ENCODE measurements at regions not wholly inside any gene's neighbourhood (a gene's known extent, or its start where the extent isn't known, plus 50 kb on each side); places are given as distances from the start of the nearest gene placed in this dataset.

GRCh38 chr4:132918096-132918495, 231.0 kb upstream of the PCDH10 start:
- H3K4me3 Mint-ChIP-seq, result no peak overlapping the region
- no peaks in the 10 kb centered on the region for H3K27me3 Mint-ChIP-seq
- DNase-seq (no peak), ATAC-seq (no peak)
- no peaks in the 10 kb centered on the region for H3K9me3 Mint-ChIP-seq
- no peaks in the 10 kb centered on the region for H3K4me1 Mint-ChIP-seq
- no peak overlapping the region for H3K27ac Mint-ChIP-seq

DNA sequence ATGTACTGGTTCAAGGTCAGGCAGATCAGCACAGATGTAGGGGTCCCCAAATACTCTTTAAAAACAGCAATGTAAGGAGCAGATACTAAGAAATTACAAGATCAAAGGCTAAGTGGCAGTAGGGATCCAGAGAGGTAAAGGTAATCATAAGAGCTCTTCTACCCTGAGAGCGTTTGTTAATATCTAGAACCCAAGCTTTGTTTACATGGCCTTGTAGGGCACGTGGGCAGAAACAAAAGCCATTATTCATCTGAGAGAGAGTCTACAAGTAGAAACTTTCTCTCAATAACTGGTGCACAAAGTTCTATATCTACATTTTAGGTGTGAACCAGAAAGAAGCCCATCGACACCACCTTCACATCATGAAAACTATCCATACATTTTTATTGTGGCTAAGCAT, 225.6 kb upstream of the PCDH10 start:
- no peaks in the 10 kb centered on the region for H3K27me3 Mint-ChIP-seq
- no peaks in the 10 kb centered on the region for H3K4me1 Mint-ChIP-seq
- DNase-seq, result no peak
- ATAC-seq, result no peak
- H3K4me3 Mint-ChIP-seq, result no peak overlapping the region
- H3K9me3 Mint-ChIP-seq, result peaks cover 0 to 4% of the 10 kb centered on the region in 2 donors
- no peak overlapping the region for H3K27ac Mint-ChIP-seq

DNA sequence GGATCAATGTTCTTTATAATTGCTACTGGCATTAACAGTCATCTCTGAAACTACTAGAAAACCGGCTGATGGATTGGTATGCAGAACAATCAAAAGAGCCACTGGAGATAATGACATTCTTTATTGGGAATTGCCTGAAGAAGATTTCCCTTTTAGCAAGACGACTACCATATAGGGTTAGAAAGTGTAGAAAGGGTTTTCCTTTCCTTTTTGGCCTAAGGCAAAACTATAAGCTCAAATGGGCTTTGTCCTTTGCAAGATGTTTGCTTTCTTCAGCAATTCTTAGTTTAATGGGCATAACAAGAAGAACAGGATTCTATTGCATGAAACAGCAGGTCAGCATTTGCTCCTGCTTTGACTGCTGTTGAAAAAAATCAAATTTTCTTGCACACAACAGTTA, 214.2 kb upstream of the PCDH10 start:
- DNase-seq, result no peak
- no peaks in the 10 kb centered on the region for H3K4me1 Mint-ChIP-seq
- no peak overlapping the region for H3K27ac Mint-ChIP-seq
- ATAC-seq, result no peak
- peaks cover 7 to 8% of the 10 kb centered on the region in 2 donors for H3K9me3 Mint-ChIP-seq
- H3K4me3 Mint-ChIP-seq, result no peak overlapping the region
- H3K27me3 Mint-ChIP-seq, result no peaks in the 10 kb centered on the region

DNA sequence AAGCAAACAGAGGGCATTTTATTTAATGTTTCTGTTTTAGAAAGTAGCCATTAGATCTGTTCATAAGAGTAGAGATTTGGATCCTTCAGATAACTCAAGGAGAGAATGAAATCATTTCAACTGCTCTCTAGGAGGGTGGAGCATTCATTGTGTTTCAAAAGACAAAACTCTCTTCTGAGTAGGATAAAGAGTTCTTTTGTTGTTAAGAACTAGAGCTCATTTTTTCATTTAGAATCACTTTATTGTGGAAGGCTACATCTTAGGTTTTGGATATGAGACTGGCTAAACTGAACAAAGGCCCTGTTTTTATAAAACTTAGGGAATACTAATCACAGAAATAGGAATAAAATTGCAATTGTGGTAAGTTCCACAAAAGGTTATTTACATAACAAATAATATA, 193.9 kb upstream of the PCDH10 start:
- no peak overlapping the region for H3K27ac Mint-ChIP-seq
- ATAC-seq (no peak), DNase-seq (no peak)
- H3K9me3 Mint-ChIP-seq, result peaks cover 9 to 11% of the 10 kb centered on the region in 2 donors
- H3K27me3 Mint-ChIP-seq, result no peaks in the 10 kb centered on the region
- H3K4me3 Mint-ChIP-seq, result no peak overlapping the region
- no peaks in the 10 kb centered on the region for H3K4me1 Mint-ChIP-seq

GRCh38 chr4:132956962-132957361, 192.1 kb upstream of the PCDH10 start:
- no peak overlapping the region for H3K4me3 Mint-ChIP-seq
- no peak for ATAC-seq
- H3K9me3 Mint-ChIP-seq, result no peaks in the 10 kb centered on the region
- no peaks in the 10 kb centered on the region for H3K4me1 Mint-ChIP-seq
- no peaks in the 10 kb centered on the region for H3K27me3 Mint-ChIP-seq
- DNase-seq, result no peak
- no peak overlapping the region for H3K27ac Mint-ChIP-seq

- ATAC-seq, result no peak
- no peak overlapping the region for H3K4me3 Mint-ChIP-seq
Observed at GRCh38 chr4:132958457-132959263, 190.4 kb upstream of the PCDH10 start.

GRCh38 chr4:132981611-132982010, 167.5 kb upstream of the PCDH10 start:
- ATAC-seq, result no peak

More at GRCh38 chr4:132958457-132959263, 190.4 kb upstream of the PCDH10 start:
- Mint-ChIP-seq H3K9me3 (no peaks in the 10 kb centered on the region), H3K4me1 (no peaks in the 10 kb centered on the region), H3K27me3 (no peaks in the 10 kb centered on the region), H3K27ac (no peak overlapping the region)
- no peak for DNase-seq

DNA sequence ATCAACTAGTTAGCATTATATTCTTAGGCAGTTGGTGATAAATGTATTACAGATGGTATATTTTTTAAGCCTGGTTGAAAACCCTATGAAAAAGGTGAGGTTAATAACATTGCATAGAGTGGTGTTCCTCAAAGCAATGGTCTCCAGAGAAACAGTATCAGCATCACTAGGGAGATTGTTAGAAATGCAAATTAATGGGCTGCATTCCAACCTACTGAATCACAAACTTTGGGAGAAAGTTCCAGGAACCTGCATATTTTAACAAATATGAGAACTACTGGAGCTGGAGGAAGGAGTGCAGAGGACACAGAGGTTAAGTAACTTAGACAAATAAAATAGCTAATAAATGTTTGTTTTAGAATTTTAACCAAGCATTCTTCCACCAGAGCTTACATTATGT, 166.9 kb upstream of the PCDH10 start:
- H3K4me3 Mint-ChIP-seq, result no peak overlapping the region
- H3K27ac Mint-ChIP-seq, result no peak overlapping the region
- ATAC-seq (no peak), DNase-seq (no peak)
- no peaks in the 10 kb centered on the region for H3K4me1 Mint-ChIP-seq
- H3K27me3 Mint-ChIP-seq, result no peaks in the 10 kb centered on the region
- peaks cover 0 to 7% of the 10 kb centered on the region in 2 donors for H3K9me3 Mint-ChIP-seq

More at GRCh38 chr4:132981611-132982010, 167.5 kb upstream of the PCDH10 start:
- H3K27ac Mint-ChIP-seq, result no peak overlapping the region
- peaks cover 0 to 7% of the 10 kb centered on the region in 2 donors for H3K9me3 Mint-ChIP-seq
- H3K27me3 Mint-ChIP-seq, result no peaks in the 10 kb centered on the region
- H3K4me1 Mint-ChIP-seq, result no peaks in the 10 kb centered on the region
- DNase-seq, result no peak
- H3K4me3 Mint-ChIP-seq, result no peak overlapping the region

GRCh38 chr4:132991111-132991510, 158.0 kb upstream of the PCDH10 start:
- Mint-ChIP-seq H3K27ac (no peak overlapping the region), H3K9me3 (no peaks in the 10 kb centered on the region), H3K4me3 (no peak overlapping the region), H3K4me1 (no peaks in the 10 kb centered on the region), H3K27me3 (no peaks in the 10 kb centered on the region)
- DNase-seq (no peak), ATAC-seq (no peak)

DNA sequence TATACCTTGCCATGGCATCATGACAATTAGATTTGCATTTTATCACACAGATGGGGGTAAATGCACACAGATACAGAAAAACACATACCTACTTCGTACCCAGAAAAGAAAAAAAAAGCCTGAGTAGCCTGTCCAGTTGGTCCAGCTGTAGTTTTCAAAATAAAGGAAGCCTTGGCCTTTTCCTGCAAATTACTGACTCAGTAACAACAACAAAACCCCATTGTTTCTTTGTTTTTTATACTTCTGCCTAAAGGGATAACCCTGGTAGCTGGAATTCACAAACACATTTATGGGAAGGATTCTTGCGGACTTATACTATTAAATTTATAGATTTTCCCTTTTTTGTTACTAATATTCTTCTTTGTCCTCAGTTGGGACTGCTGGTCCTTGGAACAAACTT, 156.4 kb upstream of the PCDH10 start:
- Mint-ChIP-seq H3K27ac (no peak overlapping the region), H3K4me1 (no peaks in the 10 kb centered on the region), H3K4me3 (no peak overlapping the region), H3K27me3 (no peaks in the 10 kb centered on the region), H3K9me3 (no peaks in the 10 kb centered on the region)
- no peak for DNase-seq
- no peak for ATAC-seq

DNA sequence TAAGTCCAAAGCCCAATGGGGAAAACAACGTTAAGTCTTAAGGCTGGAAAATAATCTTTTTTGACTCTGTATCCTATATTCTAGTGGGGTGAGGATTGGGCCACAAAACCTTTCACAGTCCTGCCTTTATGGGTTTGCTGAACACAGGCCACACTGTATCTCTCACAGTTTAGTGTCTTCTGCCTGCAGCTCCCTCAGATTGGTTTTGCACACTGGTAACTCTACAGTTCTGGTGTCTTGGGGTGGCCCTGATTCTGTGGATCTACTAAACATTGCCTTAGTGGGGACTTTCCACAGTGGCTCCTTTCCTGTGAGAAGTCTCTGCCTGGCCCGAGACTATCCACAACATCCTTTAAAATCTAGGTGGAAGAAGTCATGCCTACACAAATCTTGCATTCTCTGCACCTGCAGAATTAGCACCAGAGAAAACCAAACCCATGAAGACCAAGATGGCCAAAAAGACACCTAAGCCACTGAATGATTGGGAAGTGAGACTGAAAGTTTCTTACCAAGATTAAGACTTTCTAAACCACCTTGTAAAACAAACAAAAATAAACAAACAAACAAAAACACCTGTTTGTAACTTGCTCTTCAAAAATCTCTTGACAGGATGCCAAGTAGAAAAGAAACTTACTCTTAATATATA, 150.4 kb upstream of the PCDH10 start:
- H3K27me3 Mint-ChIP-seq, result no peaks in the 10 kb centered on the region
- DNase-seq, result no peak
- no peak for ATAC-seq
- no peak overlapping the region for H3K4me3 Mint-ChIP-seq
- H3K27ac Mint-ChIP-seq, result no peak overlapping the region
- no peaks in the 10 kb centered on the region for H3K4me1 Mint-ChIP-seq
- H3K9me3 Mint-ChIP-seq, result no peaks in the 10 kb centered on the region

GRCh38 chr4:133000012-133000411, 149.1 kb upstream of the PCDH10 start:
- Mint-ChIP-seq H3K27me3 (no peaks in the 10 kb centered on the region), H3K4me1 (no peaks in the 10 kb centered on the region), H3K27ac (no peak overlapping the region), H3K4me3 (no peak overlapping the region), H3K9me3 (no peaks in the 10 kb centered on the region)
- no peak for DNase-seq
- ATAC-seq, result no peak

DNA sequence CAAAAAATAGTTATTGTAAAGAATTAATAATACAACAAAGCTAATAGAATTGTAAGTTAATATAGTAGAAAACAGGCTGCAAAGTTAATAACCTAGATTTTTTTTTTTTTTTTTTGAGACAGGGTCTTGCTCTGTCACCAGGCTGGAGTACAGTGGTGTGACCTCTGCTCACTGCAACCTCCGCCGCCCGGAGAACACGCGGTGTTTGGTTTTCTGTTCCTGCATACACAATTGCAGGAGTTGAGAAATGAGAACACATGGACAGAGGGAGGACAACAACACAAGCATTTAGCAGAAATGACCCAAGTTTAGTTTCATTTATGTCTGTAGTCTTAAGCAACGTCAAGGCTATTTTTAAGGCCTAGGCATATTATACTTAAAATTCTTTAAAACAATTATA, 145.9 kb upstream of the PCDH10 start:
- ATAC-seq (no peak), DNase-seq (no peak)
- Mint-ChIP-seq H3K9me3 (peaks cover 0 to 6% of the 10 kb centered on the region in 2 donors), H3K4me3 (no peak overlapping the region), H3K4me1 (no peaks in the 10 kb centered on the region), H3K27ac (no peak overlapping the region), H3K27me3 (no peaks in the 10 kb centered on the region)

DNA sequence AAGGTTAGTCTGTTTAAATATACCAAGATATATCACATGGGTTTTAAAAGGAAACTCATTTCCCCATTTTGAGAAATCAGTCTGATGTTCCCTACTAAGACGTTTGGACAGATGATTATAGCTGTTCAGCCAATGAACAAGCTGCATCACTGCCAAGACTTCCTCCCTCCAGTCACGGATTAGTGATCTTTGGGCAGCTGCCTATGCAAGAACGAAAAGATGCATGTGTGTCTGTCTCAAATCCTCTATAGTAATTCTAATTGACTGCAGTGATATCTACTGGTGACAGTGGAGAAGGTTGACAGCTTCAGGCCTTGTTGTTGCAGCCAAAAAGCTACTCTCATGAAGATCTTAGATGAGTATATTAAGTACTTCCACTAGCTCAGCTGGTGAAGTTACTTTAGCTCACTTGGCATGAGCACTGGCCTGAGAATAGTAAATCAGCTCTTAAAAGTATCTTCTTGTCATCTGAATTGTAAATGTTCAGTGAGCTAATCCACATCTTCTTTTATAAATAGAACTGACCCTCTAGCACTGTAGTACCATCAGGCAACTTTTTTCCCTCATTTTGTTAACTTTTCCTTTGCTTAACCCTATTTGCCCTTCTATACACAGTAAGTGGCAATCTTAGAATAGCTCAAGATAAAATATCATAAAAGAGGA, 134.5 kb upstream of the PCDH10 start:
- DNase-seq (no peak), ATAC-seq (no peak)
- Mint-ChIP-seq H3K4me3 (no peak overlapping the region), H3K9me3 (peaks cover 0 to 12% of the 10 kb centered on the region in 2 donors), H3K27me3 (no peaks in the 10 kb centered on the region), H3K4me1 (no peaks in the 10 kb centered on the region), H3K27ac (no peak overlapping the region)

- Mint-ChIP-seq H3K27ac (no peak overlapping the region), H3K9me3 (peaks cover 8 to 9% of the 10 kb centered on the region in 2 donors)
Observed at GRCh38 chr4:133045288-133045687, 103.8 kb upstream of the PCDH10 start.

GRCh38 chr4:133046156-133046555, 102.9 kb upstream of the PCDH10 start:
- DNase-seq (no peak), ATAC-seq (no peak)
- Mint-ChIP-seq H3K27ac (no peak overlapping the region), H3K4me3 (no peak overlapping the region), H3K9me3 (peaks cover 8 to 10% of the 10 kb centered on the region in 2 donors), H3K27me3 (no peaks in the 10 kb centered on the region), H3K4me1 (no peaks in the 10 kb centered on the region)

More at GRCh38 chr4:133045288-133045687, 103.8 kb upstream of the PCDH10 start:
- ATAC-seq (no peak), DNase-seq (no peak)
- Mint-ChIP-seq H3K27me3 (no peaks in the 10 kb centered on the region), H3K4me3 (no peak overlapping the region), H3K4me1 (no peaks in the 10 kb centered on the region)
